Gastroesophageal sphincter (tissue), 4 donors: ENCODE measurements at regions not wholly inside any gene's neighbourhood (a gene's known extent, or its start where the extent isn't known, plus 50 kb on each side); places are given as distances from the start of the nearest gene placed in this dataset.

Experiments used
- ATAC-seq: fragments of 150-250 bp; one replicate; pipeline ENCODE4 v1.9.1; 2016; ENCODE audit warnings: mild to moderate bottlenecking, moderate library complexity
- H3K27ac ChIP-seq, 4 donors: fragments of 200-600 bp; sonication (generic) in 3 of 4; 1 replicate in 3 of 4; 2 replicates in 1 of 4; pipeline ENCODE4 v1.5.1; 2016 to 2019
- H3K27me3 ChIP-seq: fragments of 200-600 bp; sonication (generic); one replicate; pipeline ENCODE4 v1.5.1; 2019
- H3K36me3 ChIP-seq, 2 donors: fragments of 200-600 bp; sonication (generic); one replicate each; pipeline ENCODE4 v1.5.1; 2019; ENCODE audit warnings: control low read depth in 1 of 2
- H3K4me1 ChIP-seq, 3 donors: fragments of 200-600 bp; sonication (generic); 1 replicate in 2 of 3; 2 replicates in 1 of 3; pipeline ENCODE4 v1.5.1; 2016 to 2019; ENCODE audit warnings: control low read depth in 2 of 3
- H3K4me3 ChIP-seq, 2 donors: fragments of 200-600 bp; sonication (generic); one replicate each; pipeline ENCODE4 v1.5.1; 2019; ENCODE audit warnings: mild to moderate bottlenecking in 1 of 2, moderate library complexity in 1 of 2
- H3K9me3 ChIP-seq, 3 donors: fragments of 200-600 bp; sonication (generic); one replicate each; pipeline ENCODE4 v1.5.1; 2017 to 2019; ENCODE audit warnings: control low read depth in 2 of 3
- CTCF ChIP-seq, 4 experiments: fragments of 200-600 bp in 2 of 4; fragments of 450-650 bp in 2 of 4; sonication (generic) in 1 of 4; IDR thresholded peaks; one replicate each; pipeline ENCODE4 v1.5.1; 2017 to 2019; ENCODE audit warnings: antibody characterized with exemption in 4 of 4, mild to moderate bottlenecking in 2 of 4, moderate library complexity in 2 of 4
- EP300 ChIP-seq: sonication (generic); formaldehyde crosslinking; IDR thresholded peaks from one replicate; pipeline ENCODE4 v1.6.1; 2017; ENCODE audit warnings: antibody characterized with exemption, mild to moderate bottlenecking
- POLR2A ChIP-seq, 2 donors: fragments of 450-650 bp; IDR thresholded peaks; one replicate each; pipeline ENCODE4 v1.6.1; 2017; ENCODE audit warnings: antibody characterized with exemption in 2 of 2, mild to moderate bottlenecking in 2 of 2, moderate library complexity in 1 of 2
- POLR2AphosphoS5 ChIP-seq: sonication (generic); formaldehyde crosslinking; IDR thresholded peaks from one replicate; pipeline ENCODE4 v1.6.1; 2017; ENCODE audit warnings: antibody characterized with exemption
- WGBS, 2 donors: methylation state at CpG; one replicate each; pipeline ENCODE4 v1.1.5; 2018; ENCODE audit warnings: low coverage in 1 of 2; 5-methylcytosine and 5-hydroxymethylcytosine counted together

GRCh38 chr14:104473244-104473565 lies 106.4 kb upstream of the C14orf180 start:
- peak; percentile 13 for ATAC-seq
- H3K9me3 ChIP-seq: no peaks in the 10 kb centered on the region
- no peak overlapping the region for H3K4me3 ChIP-seq
- no peaks in the 10 kb centered on the region for H3K36me3 ChIP-seq
- WGBS, 2 donors: 57% methylated on average over 2 of the region's 4 CpGs; no CpG with 5 or more reads in 1 of the 2 donors
- no peak for TF ChIP-seq EP300
- TF ChIP-seq CTCF (IDR thresholded peaks at IDR 0.05): no peak
- TF ChIP-seq POLR2A (IDR thresholded peaks at IDR 0.05): no peak
- TF ChIP-seq POLR2AphosphoS5: no peak
- H3K27me3 ChIP-seq: peaks cover 73% of the 10 kb centered on the region
- no peaks in the 10 kb centered on the region for H3K4me1 ChIP-seq
- no peak overlapping the region for H3K27ac ChIP-seq

- Histone ChIP-seq H3K27ac (no peak overlapping the region), H3K27me3 (peaks cover 67% of the 10 kb centered on the region), H3K9me3 (no peaks in the 10 kb centered on the region), H3K4me3 (no peak overlapping the region), H3K36me3 (no peaks in the 10 kb centered on the region), H3K4me1 (no peaks in the 10 kb centered on the region)
- WGBS, 2 donors: 56% methylated on average over 5 of the region's 45 CpGs; no CpG with 5 or more reads in 1 of the 2 donors
- TF ChIP-seq POLR2AphosphoS5 (no peak), CTCF (IDR thresholded peaks at IDR 0.05) (no peak), EP300 (no peak), POLR2A (IDR thresholded peaks at IDR 0.05) (no peak)
- no peak for ATAC-seq
Measured at GRCh38 chr14:104473649-104474494, 105.7 kb upstream of the C14orf180 start.

DNA sequence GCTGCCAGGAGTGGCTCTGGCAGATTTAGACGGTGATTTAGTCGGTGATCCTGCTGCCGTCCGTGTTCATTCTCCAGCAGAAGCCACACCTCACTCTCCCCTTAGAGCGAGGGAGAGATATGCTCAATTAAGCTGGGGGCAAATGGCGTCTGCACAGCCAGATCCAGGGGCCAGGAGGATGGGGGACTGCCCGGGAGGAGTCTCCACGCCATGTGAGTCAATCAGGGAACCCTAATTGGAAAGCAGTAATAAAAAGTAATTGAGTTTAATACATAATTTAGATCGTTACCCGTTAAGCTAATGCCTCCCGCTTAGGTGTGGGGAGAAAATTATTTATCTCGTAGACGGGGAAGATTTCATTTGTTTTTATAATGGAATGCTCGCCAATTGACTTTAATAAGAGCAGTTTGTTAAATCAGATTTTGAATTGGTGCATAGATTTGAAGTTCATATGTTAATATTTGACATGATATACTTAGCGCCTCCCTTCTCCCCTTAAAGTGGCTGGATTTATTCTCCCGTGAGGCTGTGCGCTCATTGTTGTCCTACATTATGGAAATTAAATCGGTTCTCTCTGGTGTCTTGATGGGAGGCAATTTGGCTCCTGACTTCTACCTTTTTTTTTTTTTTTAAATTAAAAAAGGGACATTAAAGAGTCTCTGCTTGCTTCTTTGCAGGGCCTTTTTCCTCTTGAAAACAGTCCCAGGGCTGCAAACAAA lies 104.9 kb upstream of the C14orf180 start:
- H3K9me3 ChIP-seq: no peaks in the 10 kb centered on the region
- no peak for TF ChIP-seq POLR2AphosphoS5
- no peak for ATAC-seq
- 84 to 85% methylated on average over 12 to 13 of the region's 18 CpGs for WGBS, 2 donors
- no peak overlapping the region for H3K27ac ChIP-seq
- H3K27me3 ChIP-seq: peaks cover 66% of the 10 kb centered on the region
- H3K4me1 ChIP-seq: no peaks in the 10 kb centered on the region
- H3K4me3 ChIP-seq: no peak overlapping the region
- no peaks in the 10 kb centered on the region for H3K36me3 ChIP-seq

- no peak for ATAC-seq
- Histone ChIP-seq H3K36me3 (no peaks in the 10 kb centered on the region), H3K27ac (no peak overlapping the region), H3K9me3 (peaks cover 0 to 3% (median 0%) of the 10 kb centered on the region in 3 donors), H3K4me3 (no peak overlapping the region), H3K27me3 (peaks cover 66% of the 10 kb centered on the region), H3K4me1 (no peaks in the 10 kb centered on the region)
- no peak for TF ChIP-seq CTCF (IDR thresholded peaks at IDR 0.05)
- no peak for TF ChIP-seq POLR2AphosphoS5
- TF ChIP-seq EP300: no peak
- no peak for TF ChIP-seq POLR2A (IDR thresholded peaks at IDR 0.05)
- WGBS, 2 donors: 77% methylated on average over 5 of the region's 12 CpGs; no CpG with 5 or more reads in 1 of the 2 donors
Measured at GRCh38 chr14:104475256-104475655, 104.3 kb upstream of the C14orf180 start.

DNA sequence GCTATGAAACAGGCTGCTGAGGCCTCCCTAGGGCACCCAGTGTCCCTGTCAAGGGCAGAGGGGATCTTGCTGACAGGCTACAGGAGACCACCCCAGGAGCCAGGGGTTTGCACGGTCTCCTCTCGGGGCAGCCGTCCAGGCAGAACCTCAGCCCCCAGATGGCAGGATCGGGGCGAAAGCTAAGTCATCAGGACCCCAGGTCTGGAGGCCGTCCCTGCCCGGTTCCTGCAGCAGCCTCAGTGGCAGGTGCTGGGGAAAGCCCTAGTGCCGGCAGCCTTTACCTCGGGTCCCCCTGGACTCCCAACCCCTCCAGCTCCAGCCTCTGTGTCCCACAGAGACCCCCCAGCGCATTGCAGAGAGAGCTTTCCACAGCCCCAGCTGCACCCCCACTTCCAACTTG lies 103.8 kb upstream of the C14orf180 start:
- Histone ChIP-seq H3K36me3 (no peaks in the 10 kb centered on the region), H3K27ac (no peak overlapping the region), H3K4me3 (no peak overlapping the region), H3K27me3 (peaks cover 62% of the 10 kb centered on the region), H3K4me1 (no peaks in the 10 kb centered on the region), H3K9me3 (peaks cover 0 to 9% (median 0%) of the 10 kb centered on the region in 3 donors)
- TF ChIP-seq CTCF (IDR thresholded peaks at IDR 0.05) (no peak), POLR2AphosphoS5 (no peak), EP300 (no peak), POLR2A (IDR thresholded peaks at IDR 0.05) (no peak)
- WGBS, 2 donors: no CpG with 5 or more reads among the region's 10 CpGs
- ATAC-seq: no peak
